K562 (cell line): ENCODE measurements at regions not wholly inside any gene's neighbourhood (a gene's known extent, or its start where the extent isn't known, plus 50 kb on each side); places are given as distances from the start of the nearest gene placed in this dataset.

Experiments used
- ATF1 ChIP-seq, 2 experiments: fragments of 450-650 bp in 1 of 2; IDR thresholded peaks; 2 replicates each; pipeline ENCODE4 v1.6.1; 2016; ENCODE audit warnings: missing compliant biosample characterization in 1 of 2, missing genetic modification characterization in 1 of 2
- BRD9 ChIP-seq: fragments of 450-650 bp; IDR thresholded peaks from 2 replicates; pipeline ENCODE4 v1.6.1; 2018; ENCODE audit warnings: low read depth; ENCODE audit not compliant: partially characterized antibody
- CBFA2T3 ChIP-seq: fragments of 450-650 bp; IDR thresholded peaks from 2 replicates; pipeline ENCODE4 v1.6.1; 2017
- CC2D1A ChIP-seq: fragments of 450-650 bp; IDR thresholded peaks from 2 replicates; pipeline ENCODE4 v1.6.1; 2017; ENCODE audit warnings: mild to moderate bottlenecking
- CEBPB ChIP-seq: fragments of 450-650 bp; IDR thresholded peaks from 2 replicates; pipeline ENCODE4 v1.6.1; 2016; ENCODE audit warnings: missing genetic modification characterization, missing compliant biosample characterization
- HDAC1 ChIP-seq, 2 experiments: fragments of 450-650 bp; IDR thresholded peaks; 2 replicates each; pipeline ENCODE4 v1.6.1; 2016 to 2017; ENCODE audit warnings: inconsistent platforms in 1 of 2, mild to moderate bottlenecking in 1 of 2, moderate library complexity in 1 of 2
- HNRNPK ChIP-seq: fragments of 200-400 bp; formaldehyde crosslinking; IDR thresholded peaks from one replicate; pipeline ENCODE4 v1.6.1; 2018; ENCODE audit warnings: mild to moderate bottlenecking, low read depth, low read length; ENCODE audit not compliant: poor library complexity, severe bottlenecking
- JUND ChIP-seq, 2 experiments: IDR thresholded peaks; 2 replicates in 1 of 2; 3 replicates in 1 of 2; pipeline ENCODE4 v1.6.1; 2011; ENCODE audit warnings: borderline replicate concordance in 2 of 2, low read depth in 2 of 2, low read length in 2 of 2, improper control_type of control experiment in 1 of 2, missing biosample characterization in 1 of 2, missing genetic modification characterization in 1 of 2, missing genetic modification reagents in 1 of 2
- KDM1A ChIP-seq, 2 experiments: fragments of 450-650 bp; IDR thresholded peaks; 2 replicates each; pipeline ENCODE4 v1.6.1; 2016; ENCODE audit warnings: mild to moderate bottlenecking in 2 of 2
- LEF1 ChIP-seq: fragments of 450-650 bp; IDR thresholded peaks from 2 replicates; pipeline ENCODE4 v1.6.1; 2016; ENCODE audit warnings: mild to moderate bottlenecking
- NFE2 ChIP-seq: IDR thresholded peaks from 2 replicates; pipeline ENCODE4 v1.6.1; 2014; ENCODE audit warnings: antibody characterized with exemption, low read depth
- NR2C1 ChIP-seq, 2 experiments: fragments of 450-650 bp; IDR thresholded peaks; 2 replicates each; pipeline ENCODE4 v1.6.1; 2017; ENCODE audit warnings: mild to moderate bottlenecking in 2 of 2, antibody characterized with exemption in 1 of 2, inconsistent platforms in 1 of 2, missing compliant biosample characterization in 1 of 2, missing genetic modification characterization in 1 of 2
- SETDB1 ChIP-seq: IDR thresholded peaks from one replicate; pipeline ENCODE4 v1.6.1; 2012; ENCODE audit warnings: low read length, control low read depth, inconsistent platforms
- SMAD3 ChIP-seq: fragments of 450-650 bp; formaldehyde crosslinking; conservative IDR thresholded peaks from 2 replicates; pipeline ENCODE4 v1.4.0; 2020; ENCODE audit warnings: mild to moderate bottlenecking
- TEAD4 ChIP-seq, 2 experiments: sonication (generic) in 1 of 2; formaldehyde crosslinking in 1 of 2; IDR thresholded peaks; 2 replicates each; pipeline versions ENCODE4 v1.6.1 to v1.8.0; 2012 to 2022; ENCODE audit warnings: borderline replicate concordance in 1 of 2, inconsistent platforms in 1 of 2, low read length in 1 of 2, mild to moderate bottlenecking in 1 of 2, missing genetic modification reagents in 1 of 2
- ZNF197 ChIP-seq: fragments of 200-800 bp; sonication (Bioruptor generic); IDR thresholded peaks from 2 replicates; pipeline ENCODE4 v1.6.1; 2016; ENCODE audit warnings: low read depth, missing genetic modification characterization, missing compliant biosample characterization
- ZNF384 ChIP-seq: IDR thresholded peaks from 2 replicates; pipeline ENCODE4 v1.6.1; 2012; ENCODE audit warnings: low read depth, low read length, improper control_type of control experiment
- TF ChIP-seq, protein P1 (sequence below): IDR thresholded peaks from 2 replicates; pipeline ENCODE4 v1.6.1; 2012; ENCODE audit warnings: low read depth, low read length, improper control_type of control experiment, borderline replicate concordance
- TF ChIP-seq, protein P2 (sequence below): fragments of 450-650 bp; formaldehyde crosslinking; IDR thresholded peaks from 2 replicates; pipeline ENCODE4 v1.4.0; 2022; ENCODE audit warnings: missing genetic modification characterization
- TF ChIP-seq, protein P3 (sequence below): fragments of 200-800 bp; sonication (Bioruptor generic); IDR thresholded peaks from 2 replicates; pipeline ENCODE4 v1.6.1; 2017; ENCODE audit warnings: missing genetic modification characterization, missing compliant biosample characterization
- TF ChIP-seq, protein P4 (sequence below): sonication (generic); IDR thresholded peaks from 2 replicates; pipeline ENCODE4 v1.6.1; 2016

DNA sequence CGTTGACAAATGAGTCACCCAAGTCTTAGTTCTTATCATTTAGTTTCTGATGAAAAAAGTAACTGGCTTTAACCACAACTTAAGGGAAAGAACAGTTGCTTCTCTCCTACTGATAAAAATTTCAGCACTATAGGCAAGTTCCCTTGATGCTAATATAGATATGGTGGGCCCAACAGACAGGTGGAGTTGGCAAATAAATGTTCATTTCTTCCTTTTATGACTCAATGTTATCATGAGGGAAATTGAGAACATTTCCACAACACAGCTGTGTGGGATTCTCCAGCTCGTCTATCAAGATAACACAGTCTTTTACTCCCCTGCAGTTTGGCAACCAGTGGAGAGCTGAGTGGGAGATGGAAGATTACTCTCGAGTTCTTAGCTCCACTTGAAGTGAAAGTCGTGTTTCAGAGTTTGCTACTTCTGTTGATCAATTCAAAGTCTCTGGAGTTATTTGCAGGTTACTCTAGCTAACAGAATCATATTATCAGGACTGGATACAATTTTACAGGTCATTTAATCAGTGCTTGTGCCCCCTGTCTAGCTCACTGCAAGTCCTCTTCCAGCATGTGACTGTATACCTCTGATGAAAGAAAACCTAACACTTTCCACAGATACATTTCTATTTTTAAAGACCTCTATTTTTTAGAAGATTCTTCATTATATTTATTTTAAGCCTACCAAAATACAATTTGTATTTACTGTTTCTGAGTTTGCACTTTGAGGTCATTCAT lies 270.6 kb upstream of the GK2 start (continued):
- TF ChIP-seq JUND (IDR thresholded peaks at IDR 0.05; ENCODE audit: borderline replicate concordance, low read depth, low read length) (peak; percentile 79), JUND (tag; IDR thresholded peaks at IDR 0.05; ENCODE audit: borderline replicate concordance, low read depth, low read length) (peak; percentile 77; the same call in 1 of the 3 replicates), TEAD4 (IDR thresholded peaks at IDR 0.05; ENCODE audit: low read length) (peak; percentile 92), TEAD4 (CRISPR knock-in tag; IDR thresholded peaks at IDR 0.05; ENCODE audit: borderline replicate concordance) (no peak), ATF1 (CRISPR knock-in tag; IDR thresholded peaks at IDR 0.05) (no peak), ATF1 (tag; IDR thresholded peaks at IDR 0.05) (peak; percentile 55; the same call in 1 of the 2 replicates), CC2D1A (peak; percentile 64; the same call in 1 of the 2 replicates), NR2C1 (IDR thresholded peaks at IDR 0.05) (no peak), NR2C1 (tag; IDR thresholded peaks at IDR 0.05) (no peak), SMAD3 (0 out of 2 replicates have a peak, but pooled peaks have one; percentile 4), KDM1A (IDR thresholded peaks at IDR 0.05) (peak in 1 of 2 experiments; percentile 59; a peak in 2 of 4 replicates), HNRNPK (no peak), BRD9 (peak; percentile 20), NFE2 (peak; percentile 8; the same call in 1 of the 2 replicates), ZNF197 (CRISPR knock-in tag) (peak; percentile 71; the same call in 1 of the 2 replicates), HDAC1 (IDR thresholded peaks at IDR 0.05) (peak in 1 of 2 experiments; percentile 36; a peak in 1 of 4 replicates), SETDB1 (no peak), CBFA2T3 (peak; percentile 92), LEF1 (peak; percentile 54; the same call in 1 of the 2 replicates), CEBPB (tag) (peak; percentile 80), ZNF384 (0 out of 2 replicates have a peak, but pooled peaks have one; percentile 7)
- TF ChIP-seq, protein P1, sequence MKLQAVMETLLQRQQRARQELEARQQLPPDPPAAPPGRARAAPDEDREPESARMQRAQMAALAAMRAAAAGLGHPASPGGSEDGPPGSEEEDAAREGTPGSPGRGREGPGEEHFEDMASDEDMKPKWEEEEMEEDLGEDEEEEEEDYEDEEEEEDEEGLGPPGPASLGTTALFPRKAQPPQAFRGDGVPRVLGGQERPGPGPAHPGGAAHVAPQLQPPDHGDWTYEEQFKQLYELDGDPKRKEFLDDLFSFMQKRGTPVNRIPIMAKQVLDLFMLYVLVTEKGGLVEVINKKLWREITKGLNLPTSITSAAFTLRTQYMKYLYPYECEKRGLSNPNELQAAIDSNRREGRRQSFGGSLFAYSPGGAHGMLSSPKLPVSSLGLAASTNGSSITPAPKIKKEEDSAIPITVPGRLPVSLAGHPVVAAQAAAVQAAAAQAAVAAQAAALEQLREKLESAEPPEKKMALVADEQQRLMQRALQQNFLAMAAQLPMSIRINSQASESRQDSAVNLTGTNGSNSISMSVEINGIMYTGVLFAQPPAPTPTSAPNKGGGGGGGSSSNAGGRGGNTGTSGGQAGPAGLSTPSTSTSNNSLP: peak; percentile 81; the same call in 1 of the 2 replicates
- TF ChIP-seq, protein P2, sequence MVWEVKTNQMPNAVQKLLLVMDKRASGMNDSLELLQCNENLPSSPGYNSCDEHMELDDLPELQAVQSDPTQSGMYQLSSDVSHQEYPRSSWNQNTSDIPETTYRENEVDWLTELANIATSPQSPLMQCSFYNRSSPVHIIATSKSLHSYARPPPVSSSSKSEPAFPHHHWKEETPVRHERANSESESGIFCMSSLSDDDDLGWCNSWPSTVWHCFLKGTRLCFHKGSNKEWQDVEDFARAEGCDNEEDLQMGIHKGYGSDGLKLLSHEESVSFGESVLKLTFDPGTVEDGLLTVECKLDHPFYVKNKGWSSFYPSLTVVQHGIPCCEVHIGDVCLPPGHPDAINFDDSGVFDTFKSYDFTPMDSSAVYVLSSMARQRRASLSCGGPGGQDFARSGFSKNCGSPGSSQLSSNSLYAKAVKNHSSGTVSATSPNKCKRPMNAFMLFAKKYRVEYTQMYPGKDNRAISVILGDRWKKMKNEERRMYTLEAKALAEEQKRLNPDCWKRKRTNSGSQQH (CRISPR knock-in tag): no peak
- TF ChIP-seq, protein P3, sequence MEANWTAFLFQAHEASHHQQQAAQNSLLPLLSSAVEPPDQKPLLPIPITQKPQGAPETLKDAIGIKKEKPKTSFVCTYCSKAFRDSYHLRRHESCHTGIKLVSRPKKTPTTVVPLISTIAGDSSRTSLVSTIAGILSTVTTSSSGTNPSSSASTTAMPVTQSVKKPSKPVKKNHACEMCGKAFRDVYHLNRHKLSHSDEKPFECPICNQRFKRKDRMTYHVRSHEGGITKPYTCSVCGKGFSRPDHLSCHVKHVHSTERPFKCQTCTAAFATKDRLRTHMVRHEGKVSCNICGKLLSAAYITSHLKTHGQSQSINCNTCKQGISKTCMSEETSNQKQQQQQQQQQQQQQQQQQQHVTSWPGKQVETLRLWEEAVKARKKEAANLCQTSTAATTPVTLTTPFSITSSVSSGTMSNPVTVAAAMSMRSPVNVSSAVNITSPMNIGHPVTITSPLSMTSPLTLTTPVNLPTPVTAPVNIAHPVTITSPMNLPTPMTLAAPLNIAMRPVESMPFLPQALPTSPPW (CRISPR knock-in tag): peak; percentile 47; the same call in 1 of the 2 replicates
- TF ChIP-seq, protein P4, sequence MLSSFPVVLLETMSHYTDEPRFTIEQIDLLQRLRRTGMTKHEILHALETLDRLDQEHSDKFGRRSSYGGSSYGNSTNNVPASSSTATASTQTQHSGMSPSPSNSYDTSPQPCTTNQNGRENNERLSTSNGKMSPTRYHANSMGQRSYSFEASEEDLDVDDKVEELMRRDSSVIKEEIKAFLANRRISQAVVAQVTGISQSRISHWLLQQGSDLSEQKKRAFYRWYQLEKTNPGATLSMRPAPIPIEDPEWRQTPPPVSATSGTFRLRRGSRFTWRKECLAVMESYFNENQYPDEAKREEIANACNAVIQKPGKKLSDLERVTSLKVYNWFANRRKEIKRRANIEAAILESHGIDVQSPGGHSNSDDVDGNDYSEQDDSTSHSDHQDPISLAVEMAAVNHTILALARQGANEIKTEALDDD: peak; percentile 88
